Right atrium auricular region (tissue), 2 donors: ENCODE measurements at regions not wholly inside any gene's neighbourhood (a gene's known extent, or its start where the extent isn't known, plus 50 kb on each side); places are given as distances from the start of the nearest gene placed in this dataset.
"Not testable (repeated sequence)": the region's sequence is repeated elsewhere in the genome, so short reads cannot be mapped to it uniquely, and the experiment has no call there.

Experiments used
- DNase-seq: peaks from one replicate; pipeline ENCODE4 v3.0.0-alpha.2; 2019; ENCODE audit warnings: low spot score
- H3K27ac ChIP-seq, 2 donors: fragments of 200-600 bp; sonication (generic); 1 replicate in 1 of 2; 2 replicates in 1 of 2; pipeline ENCODE4 v1.5.1; 2016 to 2019
- H3K27me3 ChIP-seq, 2 donors: fragments of 200-600 bp; sonication (generic); one replicate each; pipeline versions ENCODE4 v1.5.1 to v1.6.0; 2017 to 2019
- H3K36me3 ChIP-seq: fragments of 200-600 bp; sonication (generic); one replicate; pipeline ENCODE4 v1.5.1; 2016
- H3K4me1 ChIP-seq, 2 donors: fragments of 200-600 bp; sonication (generic); one replicate each; pipeline versions ENCODE4 v1.5.1 to v1.6.0; 2017 to 2019
- H3K4me3 ChIP-seq, 2 donors: fragments of 200-600 bp; sonication (generic); 1 replicate in 1 of 2; 2 replicates in 1 of 2; pipeline ENCODE4 v1.5.1; 2017 to 2019; ENCODE audit warnings: mild to moderate bottlenecking in 1 of 2, moderate library complexity in 1 of 2
- H3K9me3 ChIP-seq, 2 donors: fragments of 200-600 bp; sonication (generic); one replicate each; pipeline ENCODE4 v1.5.1; 2019
- TF ChIP-seq, protein P1 (sequence below), 2 donors: fragments of 200-600 bp; sonication (generic); IDR thresholded peaks; one replicate each; pipeline ENCODE4 v1.5.1; 2019; ENCODE audit warnings: antibody characterized with exemption in 2 of 2

DNA sequence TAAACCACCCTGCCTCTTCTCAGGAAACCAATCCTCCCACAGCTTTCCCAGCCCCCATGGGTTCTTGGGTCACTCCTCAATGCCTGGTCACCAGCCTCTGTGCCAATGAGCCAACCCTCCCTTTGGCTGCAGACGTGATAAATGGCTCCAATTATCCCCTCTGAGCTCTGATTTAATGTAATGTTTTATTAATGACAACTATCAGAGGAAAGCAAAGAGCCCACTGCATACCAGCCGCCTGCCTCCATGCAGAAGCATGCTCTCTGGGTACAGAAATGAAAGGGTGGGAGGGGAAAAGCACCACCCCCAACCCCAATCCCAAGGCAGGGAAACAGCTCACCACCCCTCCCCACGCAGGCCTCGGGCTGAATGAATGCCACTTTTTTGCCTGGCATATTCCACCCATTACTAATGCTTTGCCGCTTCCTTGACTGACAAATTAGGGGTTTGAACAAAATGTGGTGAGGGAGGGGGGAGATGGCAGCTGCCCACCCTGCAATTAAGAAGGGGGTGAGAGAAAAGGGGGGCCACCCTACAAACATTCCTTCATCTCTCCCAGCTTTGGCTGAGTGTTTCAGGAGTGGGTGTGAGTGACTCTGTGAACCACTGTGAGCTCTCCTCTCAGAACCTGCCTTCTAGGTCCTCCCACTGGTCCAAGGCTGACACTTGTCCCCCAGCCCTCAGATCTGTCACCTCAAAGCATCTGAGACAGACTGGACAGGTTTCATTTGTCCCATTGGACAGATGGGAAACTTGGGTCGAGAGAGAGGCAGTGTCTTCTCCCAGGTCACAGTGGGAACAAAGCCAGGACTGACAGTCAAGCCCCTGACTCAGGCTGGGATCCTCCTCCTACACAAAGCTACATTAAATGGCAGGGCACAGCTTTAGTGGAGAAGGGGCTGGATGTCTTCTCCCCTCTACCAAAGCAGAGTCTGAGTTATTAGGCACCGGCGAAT, 161.5 kb downstream of the TMEM132E start:
- TF ChIP-seq, protein P1, sequence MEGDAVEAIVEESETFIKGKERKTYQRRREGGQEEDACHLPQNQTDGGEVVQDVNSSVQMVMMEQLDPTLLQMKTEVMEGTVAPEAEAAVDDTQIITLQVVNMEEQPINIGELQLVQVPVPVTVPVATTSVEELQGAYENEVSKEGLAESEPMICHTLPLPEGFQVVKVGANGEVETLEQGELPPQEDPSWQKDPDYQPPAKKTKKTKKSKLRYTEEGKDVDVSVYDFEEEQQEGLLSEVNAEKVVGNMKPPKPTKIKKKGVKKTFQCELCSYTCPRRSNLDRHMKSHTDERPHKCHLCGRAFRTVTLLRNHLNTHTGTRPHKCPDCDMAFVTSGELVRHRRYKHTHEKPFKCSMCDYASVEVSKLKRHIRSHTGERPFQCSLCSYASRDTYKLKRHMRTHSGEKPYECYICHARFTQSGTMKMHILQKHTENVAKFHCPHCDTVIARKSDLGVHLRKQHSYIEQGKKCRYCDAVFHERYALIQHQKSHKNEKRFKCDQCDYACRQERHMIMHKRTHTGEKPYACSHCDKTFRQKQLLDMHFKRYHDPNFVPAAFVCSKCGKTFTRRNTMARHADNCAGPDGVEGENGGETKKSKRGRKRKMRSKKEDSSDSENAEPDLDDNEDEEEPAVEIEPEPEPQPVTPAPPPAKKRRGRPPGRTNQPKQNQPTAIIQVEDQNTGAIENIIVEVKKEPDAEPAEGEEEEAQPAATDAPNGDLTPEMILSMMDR (IDR thresholded peaks at IDR 0.05), result no peak
- H3K36me3 ChIP-seq, result no peaks in the 10 kb centered on the region
- H3K9me3 ChIP-seq, result peaks cover 0 to 6% of the 10 kb centered on the region in 2 donors
- no peaks in the 10 kb centered on the region for H3K4me1 ChIP-seq
- H3K27ac ChIP-seq, result no peak overlapping the region
- DNase-seq, result no peak
- no peak overlapping the region for H3K4me3 ChIP-seq
- no peaks in the 10 kb centered on the region for H3K27me3 ChIP-seq

DNA sequence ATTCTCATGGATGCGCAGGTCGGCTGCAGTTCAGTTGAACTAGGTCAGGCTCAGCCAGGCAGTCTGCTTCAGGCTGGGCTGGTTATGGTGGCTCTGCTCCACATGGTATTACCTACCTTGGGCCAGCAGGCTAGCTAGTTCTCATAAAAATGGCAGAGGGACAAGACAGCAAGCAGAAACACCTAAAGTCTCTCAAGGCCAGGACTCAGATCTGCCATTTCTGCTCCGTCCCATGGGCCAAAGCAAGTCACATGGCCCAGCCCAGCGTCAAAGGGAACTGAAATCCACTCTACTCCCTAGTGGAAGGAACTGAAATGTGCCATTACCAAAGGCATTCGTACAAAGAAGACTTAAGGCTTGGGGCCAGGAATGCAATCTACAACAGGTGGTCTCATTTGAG, 160.0 kb downstream of the TMEM132E start:
- no peaks in the 10 kb centered on the region for H3K4me1 ChIP-seq
- H3K36me3 ChIP-seq, result no peaks in the 10 kb centered on the region
- TF ChIP-seq, protein P1 (IDR thresholded peaks at IDR 0.05), result no peak
- H3K4me3 ChIP-seq, result no peak overlapping the region
- no peak for DNase-seq
- no peak overlapping the region for H3K27ac ChIP-seq
- H3K27me3 ChIP-seq, result no peaks in the 10 kb centered on the region
- H3K9me3 ChIP-seq, result peaks cover 0 to 6% of the 10 kb centered on the region in 2 donors

DNA sequence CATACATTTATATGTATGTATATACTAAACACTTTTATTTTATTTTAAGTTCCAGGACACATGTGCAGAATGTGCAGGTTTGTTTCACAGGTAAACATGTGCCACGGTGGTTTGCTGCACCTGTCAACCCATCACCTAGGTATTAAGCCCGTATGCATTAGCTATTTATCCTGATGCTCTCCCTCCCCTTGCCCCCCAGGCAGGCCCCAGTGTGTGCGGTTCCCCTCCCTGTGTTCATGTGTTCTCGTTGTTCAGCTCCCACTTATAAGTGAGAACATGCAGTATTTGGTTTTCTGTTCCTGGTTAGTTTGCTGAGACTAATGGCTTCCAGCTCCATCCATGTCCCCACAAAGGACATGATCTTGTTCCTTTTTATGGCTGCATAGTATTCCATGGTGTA, 158.3 kb downstream of the TMEM132E start:
- H3K9me3 ChIP-seq, H3K36me3 ChIP-seq, H3K4me1 ChIP-seq, H3K4me3 ChIP-seq, DNase-seq, H3K27me3 ChIP-seq, H3K27ac ChIP-seq: not testable (repeated sequence)

DNA sequence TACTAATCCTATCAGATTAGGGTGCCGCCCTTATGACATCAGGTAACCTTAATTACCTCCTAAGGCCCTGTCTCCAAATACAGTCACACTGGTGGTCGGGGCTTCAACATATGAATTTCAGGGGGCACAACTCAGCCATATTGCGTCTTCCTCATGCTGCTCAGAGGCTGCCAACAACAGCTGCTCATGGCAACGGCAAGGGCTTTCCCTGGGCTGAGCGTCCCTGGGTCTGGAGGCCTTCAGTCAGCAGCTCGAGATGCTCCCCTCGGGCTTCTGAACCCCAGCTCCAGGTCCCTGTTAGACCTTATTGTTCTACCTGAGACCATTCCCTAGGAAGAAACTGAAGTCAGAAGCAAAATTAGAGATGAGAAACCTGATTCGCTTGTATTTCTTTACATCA, 157.2 kb downstream of the TMEM132E start:
- no peak overlapping the region for H3K27ac ChIP-seq
- no peaks in the 10 kb centered on the region for H3K4me1 ChIP-seq
- no peaks in the 10 kb centered on the region for H3K27me3 ChIP-seq
- no peak for DNase-seq
- no peaks in the 10 kb centered on the region for H3K36me3 ChIP-seq
- H3K9me3 ChIP-seq, result no peaks in the 10 kb centered on the region
- TF ChIP-seq, protein P1 (IDR thresholded peaks at IDR 0.05), result no peak
- H3K4me3 ChIP-seq, result no peak overlapping the region

DNA sequence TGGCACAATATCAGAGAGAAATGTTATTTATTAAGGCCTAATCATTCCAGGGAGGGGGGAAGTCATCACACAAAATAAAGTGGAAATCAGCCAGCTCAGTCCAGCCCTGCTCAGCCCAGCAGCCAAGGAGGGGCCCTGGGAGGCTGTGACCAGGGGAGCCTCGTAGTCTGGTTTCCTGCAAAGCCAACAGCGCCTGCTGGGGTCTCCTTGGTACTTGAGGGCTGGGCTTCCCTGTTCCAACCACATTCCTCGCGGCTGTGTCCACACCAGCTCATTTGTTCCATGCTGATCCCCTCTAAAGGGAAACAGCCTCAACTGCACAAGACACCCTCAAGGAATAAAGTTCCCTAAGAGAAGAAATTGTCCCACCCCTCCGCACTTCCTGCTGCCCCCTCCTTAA, 154.0 kb downstream of the TMEM132E start:
- H3K27me3 ChIP-seq, result no peaks in the 10 kb centered on the region
- H3K4me1 ChIP-seq, result no peaks in the 10 kb centered on the region
- H3K36me3 ChIP-seq, result no peaks in the 10 kb centered on the region
- no peak overlapping the region for H3K4me3 ChIP-seq
- H3K9me3 ChIP-seq, result no peaks in the 10 kb centered on the region
- H3K27ac ChIP-seq, result no peak overlapping the region
- TF ChIP-seq, protein P1 (IDR thresholded peaks at IDR 0.05), result no peak
- DNase-seq, result no peak

DNA sequence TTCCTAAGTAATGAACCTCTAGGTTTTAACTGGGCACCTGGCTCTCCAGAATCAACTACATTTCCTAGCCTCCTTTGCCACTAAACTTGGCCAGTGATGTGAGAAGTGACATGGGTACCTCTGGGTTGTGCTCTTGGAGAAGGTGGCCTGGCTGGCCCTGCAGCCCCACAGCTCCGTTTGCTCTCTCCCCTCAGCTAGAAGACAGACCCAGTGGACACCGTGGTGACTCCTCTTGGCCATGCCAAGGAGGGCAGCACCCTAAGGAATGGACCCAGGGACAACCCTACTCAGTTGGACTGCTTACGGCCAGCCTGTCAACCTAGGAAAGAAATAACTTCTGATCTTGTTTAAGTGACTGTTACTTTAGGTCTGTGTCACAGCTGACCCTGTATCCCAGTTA, 151.4 kb downstream of the TMEM132E start:
- no peaks in the 10 kb centered on the region for H3K4me1 ChIP-seq
- H3K9me3 ChIP-seq, result no peaks in the 10 kb centered on the region
- H3K27ac ChIP-seq, result no peak overlapping the region
- H3K27me3 ChIP-seq, result no peaks in the 10 kb centered on the region
- no peak overlapping the region for H3K4me3 ChIP-seq
- DNase-seq, result no peak
- H3K36me3 ChIP-seq, result no peaks in the 10 kb centered on the region
- TF ChIP-seq, protein P1 (IDR thresholded peaks at IDR 0.05), result no peak
